ENCODE measurements at regions not wholly inside any gene's neighbourhood (a gene's known extent, or its start where the extent isn't known, plus 50 kb on each side); places are given as distances from the start of the nearest gene placed in this dataset.

DNA sequence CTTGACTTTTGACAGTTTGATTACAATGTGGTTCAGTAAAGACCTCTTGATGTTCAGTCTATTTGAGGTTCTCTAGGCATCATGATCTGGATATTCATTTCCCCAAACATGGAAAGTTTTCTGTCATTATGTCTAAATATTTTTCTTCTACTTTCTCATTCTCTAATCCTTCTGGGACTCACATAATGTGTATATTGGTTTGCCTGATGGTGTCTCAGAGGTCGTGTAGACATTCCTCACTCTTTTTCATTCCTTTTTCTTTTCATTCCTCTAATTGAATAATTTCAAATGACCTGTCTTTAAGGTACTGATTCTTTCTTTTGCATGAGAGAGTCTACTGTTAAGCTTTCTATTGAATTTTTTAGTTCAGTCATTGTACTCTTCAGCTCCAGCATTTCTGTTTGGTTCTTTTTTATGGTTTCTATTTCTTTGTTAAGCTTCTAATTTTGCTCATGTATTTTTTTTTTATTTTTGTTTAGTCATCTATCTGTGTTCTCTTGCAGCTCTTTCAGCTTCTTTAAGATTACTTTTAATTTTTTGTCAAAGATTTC is 158.4 kb downstream of the GDAP2 start:
- H3K36me3 Mint-ChIP-seq = peaks cover 34% of the 10 kb centered on the region
- DNase-seq (ENCODE audit: low spot score) (no peak), ATAC-seq (no peak)
- POLR2A ChIA-PET = no interaction called here
- H3K27ac Mint-ChIP-seq = no peak overlapping the region
- H3K4me1 Mint-ChIP-seq = no peaks in the 10 kb centered on the region
- H3K27me3 Mint-ChIP-seq (ENCODE audit: low read depth) = peaks cover 8% of the 10 kb centered on the region
- CTCF ChIA-PET = interaction anchor here (0.6 kb wide), 1 partner anchor 39 kb away, joined by 4 read pairs; no protein-coding TSS in a partner anchor
- H3K9me3 Mint-ChIP-seq = peaks cover 55% of the 10 kb centered on the region
- H3K4me3 Mint-ChIP-seq = no peak overlapping the region
- TF ChIP-seq GABPB1 (CRISPR knock-in tag; IDR thresholded peaks at IDR 0.05) (no peak), ZNF396 (CRISPR knock-in tag; IDR thresholded peaks at IDR 0.05; ENCODE audit: borderline replicate concordance) (no peak), HMGA2 (CRISPR knock-in tag; IDR thresholded peaks at IDR 0.05) (no peak), TCF7 (CRISPR knock-in tag; IDR thresholded peaks at IDR 0.05; ENCODE audit: low read depth) (no peak), ZNF671 (CRISPR knock-in tag; IDR thresholded peaks at IDR 0.05) (no peak), NR2C2 (CRISPR knock-in tag; IDR thresholded peaks at IDR 0.05) (no peak), FOXP1 (CRISPR knock-in tag; IDR thresholded peaks at IDR 0.05; ENCODE audit: borderline replicate concordance) (no peak), ZNF232 (CRISPR knock-in tag; IDR thresholded peaks at IDR 0.05) (no peak)
- TF ChIP-seq, protein P1, sequence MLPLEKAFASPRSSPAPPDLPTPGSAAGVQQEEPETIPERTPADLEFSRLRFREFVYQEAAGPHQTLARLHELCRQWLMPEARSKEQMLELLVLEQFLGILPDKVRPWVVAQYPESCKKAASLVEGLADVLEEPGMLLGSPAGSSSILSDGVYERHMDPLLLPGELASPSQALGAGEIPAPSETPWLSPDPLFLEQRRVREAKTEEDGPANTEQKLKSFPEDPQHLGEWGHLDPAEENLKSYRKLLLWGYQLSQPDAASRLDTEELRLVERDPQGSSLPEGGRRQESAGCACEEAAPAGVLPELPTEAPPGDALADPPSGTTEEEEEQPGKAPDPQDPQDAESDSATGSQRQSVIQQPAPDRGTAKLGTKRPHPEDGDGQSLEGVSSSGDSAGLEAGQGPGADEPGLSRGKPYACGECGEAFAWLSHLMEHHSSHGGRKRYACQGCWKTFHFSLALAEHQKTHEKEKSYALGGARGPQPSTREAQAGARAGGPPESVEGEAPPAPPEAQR (CRISPR knock-in tag; IDR thresholded peaks at IDR 0.05) = no peak

- Mint-ChIP-seq H3K27ac (no peak overlapping the region), H3K4me1 (peaks cover 14% of the 10 kb centered on the region), H3K4me3 (no peak overlapping the region), H3K27me3 (ENCODE audit: low read depth) (no peaks in the 10 kb centered on the region), H3K36me3 (no peaks in the 10 kb centered on the region), H3K9me3 (0 out of 2 replicates have a peak, but pooled peaks cover 4% of the 10 kb centered on the region)
- ChIA-PET CTCF (no interaction called here), POLR2A (no interaction called here)
- no peak for DNase-seq (ENCODE audit: low spot score)
- TF ChIP-seq ZMAT4 (CRISPR knock-in tag; IDR thresholded peaks at IDR 0.05) = no peak
- TF ChIP-seq ATF3 (CRISPR knock-in tag; conservative IDR thresholded peaks at IDR 0.05) = no peak
- TF ChIP-seq, protein P2, sequence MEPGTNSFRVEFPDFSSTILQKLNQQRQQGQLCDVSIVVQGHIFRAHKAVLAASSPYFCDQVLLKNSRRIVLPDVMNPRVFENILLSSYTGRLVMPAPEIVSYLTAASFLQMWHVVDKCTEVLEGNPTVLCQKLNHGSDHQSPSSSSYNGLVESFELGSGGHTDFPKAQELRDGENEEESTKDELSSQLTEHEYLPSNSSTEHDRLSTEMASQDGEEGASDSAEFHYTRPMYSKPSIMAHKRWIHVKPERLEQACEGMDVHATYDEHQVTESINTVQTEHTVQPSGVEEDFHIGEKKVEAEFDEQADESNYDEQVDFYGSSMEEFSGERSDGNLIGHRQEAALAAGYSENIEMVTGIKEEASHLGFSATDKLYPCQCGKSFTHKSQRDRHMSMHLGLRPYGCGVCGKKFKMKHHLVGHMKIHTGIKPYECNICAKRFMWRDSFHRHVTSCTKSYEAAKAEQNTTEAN (CRISPR knock-in tag; IDR thresholded peaks at IDR 0.05) = no peak
- TF ChIP-seq TP53 (CRISPR knock-in tag; IDR thresholded peaks at IDR 0.05) = no peak
- TF ChIP-seq ZNF121 (CRISPR knock-in tag; IDR thresholded peaks at IDR 0.05) = no peak
- TF ChIP-seq, protein P3, sequence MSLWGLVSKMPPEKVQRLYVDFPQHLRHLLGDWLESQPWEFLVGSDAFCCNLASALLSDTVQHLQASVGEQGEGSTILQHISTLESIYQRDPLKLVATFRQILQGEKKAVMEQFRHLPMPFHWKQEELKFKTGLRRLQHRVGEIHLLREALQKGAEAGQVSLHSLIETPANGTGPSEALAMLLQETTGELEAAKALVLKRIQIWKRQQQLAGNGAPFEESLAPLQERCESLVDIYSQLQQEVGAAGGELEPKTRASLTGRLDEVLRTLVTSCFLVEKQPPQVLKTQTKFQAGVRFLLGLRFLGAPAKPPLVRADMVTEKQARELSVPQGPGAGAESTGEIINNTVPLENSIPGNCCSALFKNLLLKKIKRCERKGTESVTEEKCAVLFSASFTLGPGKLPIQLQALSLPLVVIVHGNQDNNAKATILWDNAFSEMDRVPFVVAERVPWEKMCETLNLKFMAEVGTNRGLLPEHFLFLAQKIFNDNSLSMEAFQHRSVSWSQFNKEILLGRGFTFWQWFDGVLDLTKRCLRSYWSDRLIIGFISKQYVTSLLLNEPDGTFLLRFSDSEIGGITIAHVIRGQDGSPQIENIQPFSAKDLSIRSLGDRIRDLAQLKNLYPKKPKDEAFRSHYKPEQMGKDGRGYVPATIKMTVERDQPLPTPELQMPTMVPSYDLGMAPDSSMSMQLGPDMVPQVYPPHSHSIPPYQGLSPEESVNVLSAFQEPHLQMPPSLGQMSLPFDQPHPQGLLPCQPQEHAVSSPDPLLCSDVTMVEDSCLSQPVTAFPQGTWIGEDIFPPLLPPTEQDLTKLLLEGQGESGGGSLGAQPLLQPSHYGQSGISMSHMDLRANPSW (CRISPR knock-in tag; conservative IDR thresholded peaks at IDR 0.05; ENCODE audit: low read depth) = no peak
- TF ChIP-seq NR1H2 (CRISPR knock-in tag; IDR thresholded peaks at IDR 0.05) = no peak
- TF ChIP-seq NFYB (CRISPR knock-in tag; conservative IDR thresholded peaks at IDR 0.05; ENCODE audit: low read depth) = no peak
- TF ChIP-seq E2F1 (CRISPR knock-in tag; IDR thresholded peaks at IDR 0.05) = no peak
- TF ChIP-seq, protein P4, sequence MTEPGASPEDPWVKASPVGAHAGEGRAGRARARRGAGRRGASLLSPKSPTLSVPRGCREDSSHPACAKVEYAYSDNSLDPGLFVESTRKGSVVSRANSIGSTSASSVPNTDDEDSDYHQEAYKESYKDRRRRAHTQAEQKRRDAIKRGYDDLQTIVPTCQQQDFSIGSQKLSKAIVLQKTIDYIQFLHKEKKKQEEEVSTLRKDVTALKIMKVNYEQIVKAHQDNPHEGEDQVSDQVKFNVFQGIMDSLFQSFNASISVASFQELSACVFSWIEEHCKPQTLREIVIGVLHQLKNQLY (CRISPR knock-in tag; IDR thresholded peaks at IDR 0.05) = no peak
- TF ChIP-seq ZNF263 (CRISPR knock-in tag; IDR thresholded peaks at IDR 0.05; ENCODE audit: low read depth) = no peak
- TF ChIP-seq PRRX2 (CRISPR knock-in tag; IDR thresholded peaks at IDR 0.05) = no peak
- TF ChIP-seq, protein P5, sequence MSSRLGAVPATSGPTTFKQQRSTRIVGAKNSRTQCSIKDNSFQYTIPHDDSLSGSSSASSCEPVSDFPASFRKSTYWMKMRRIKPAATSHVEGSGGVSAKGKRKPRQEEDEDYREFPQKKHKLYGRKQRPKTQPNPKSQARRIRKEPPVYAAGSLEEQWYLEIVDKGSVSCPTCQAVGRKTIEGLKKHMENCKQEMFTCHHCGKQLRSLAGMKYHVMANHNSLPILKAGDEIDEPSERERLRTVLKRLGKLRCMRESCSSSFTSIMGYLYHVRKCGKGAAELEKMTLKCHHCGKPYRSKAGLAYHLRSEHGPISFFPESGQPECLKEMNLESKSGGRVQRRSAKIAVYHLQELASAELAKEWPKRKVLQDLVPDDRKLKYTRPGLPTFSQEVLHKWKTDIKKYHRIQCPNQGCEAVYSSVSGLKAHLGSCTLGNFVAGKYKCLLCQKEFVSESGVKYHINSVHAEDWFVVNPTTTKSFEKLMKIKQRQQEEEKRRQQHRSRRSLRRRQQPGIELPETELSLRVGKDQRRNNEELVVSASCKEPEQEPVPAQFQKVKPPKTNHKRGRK (CRISPR knock-in tag; IDR thresholded peaks at IDR 0.05; ENCODE audit: borderline replicate concordance) = no peak
- TF ChIP-seq FOXP1 (CRISPR knock-in tag; IDR thresholded peaks at IDR 0.05; ENCODE audit: borderline replicate concordance) = no peak
- ATAC-seq = no peak
Measured at GRCh38 chr1:117779364-117779763, 150.1 kb downstream of the GDAP2 start.

Data from WTC11 (cell line).